ENCODE measurements at regions not wholly inside any gene's neighbourhood (a gene's known extent, or its start where the extent isn't known, plus 50 kb on each side); places are given as distances from the start of the nearest gene placed in this dataset.

DNA sequence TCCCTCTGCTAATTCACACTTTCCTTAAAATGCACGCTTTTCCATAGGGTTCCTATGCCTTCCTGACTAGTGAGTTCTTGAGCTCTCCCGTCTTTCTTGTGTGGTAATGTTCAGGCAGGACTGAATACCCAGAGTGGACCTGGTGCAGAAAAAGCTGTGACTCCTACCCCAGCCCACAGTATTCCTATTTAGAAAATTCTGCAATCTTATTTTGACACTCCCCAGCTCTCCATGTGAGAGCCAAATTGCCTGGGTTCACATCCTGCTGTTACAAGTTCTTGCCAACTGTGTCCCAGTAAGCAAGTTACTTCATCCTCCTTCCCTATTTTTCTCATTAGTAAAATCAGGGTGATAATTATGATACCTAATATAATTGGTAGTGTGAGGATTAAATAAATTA is 290.8 kb upstream of the SLCO3A1 start:
- DNase-seq = no peak

DNA sequence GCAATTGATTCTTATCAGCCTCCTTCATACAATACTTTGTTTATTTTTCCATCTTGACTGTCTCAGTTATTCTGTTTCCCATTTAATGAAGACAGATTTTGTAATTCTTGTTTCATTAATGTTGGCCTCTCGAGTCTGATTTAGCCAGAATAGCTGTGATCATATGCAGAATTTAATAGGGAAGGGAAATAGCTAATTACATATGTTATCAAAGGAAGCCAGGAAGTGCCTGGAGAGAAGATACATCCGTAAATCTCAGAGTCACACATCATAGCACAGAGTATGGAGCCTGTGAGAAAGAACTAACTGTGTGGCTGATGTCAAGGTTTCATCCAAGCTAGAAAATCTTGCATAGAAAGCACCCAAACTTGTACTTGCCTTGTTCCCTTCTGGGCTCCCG is 288.9 kb upstream of the SLCO3A1 start:
- no peak for DNase-seq

GRCh38 chr15:91566141-91566540 is 287.4 kb upstream of the SLCO3A1 start:
- no peak for DNase-seq

GRCh38 chr15:91568036-91568435 is 285.5 kb upstream of the SLCO3A1 start:
- no peak for DNase-seq

DNA sequence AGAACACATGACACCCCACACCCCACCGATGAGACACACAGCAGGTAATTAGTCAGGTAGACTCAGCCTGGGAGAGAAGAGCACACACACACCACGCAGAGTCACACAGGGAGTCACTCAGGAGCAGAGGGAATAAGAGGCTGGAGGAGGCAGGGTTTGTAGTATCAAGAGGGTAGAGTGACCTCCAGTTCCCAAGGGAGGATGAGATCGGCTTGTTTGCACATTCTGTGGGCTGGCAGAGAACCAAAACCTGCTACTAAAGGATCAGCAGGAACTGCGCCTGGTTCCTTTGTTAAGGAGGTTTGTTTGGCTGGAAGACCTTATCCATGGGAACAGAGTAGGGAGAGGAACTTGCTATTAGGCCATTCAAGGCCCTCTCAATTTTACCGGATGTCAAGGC is 281.4 kb upstream of the SLCO3A1 start:
- no peak for DNase-seq

DNA sequence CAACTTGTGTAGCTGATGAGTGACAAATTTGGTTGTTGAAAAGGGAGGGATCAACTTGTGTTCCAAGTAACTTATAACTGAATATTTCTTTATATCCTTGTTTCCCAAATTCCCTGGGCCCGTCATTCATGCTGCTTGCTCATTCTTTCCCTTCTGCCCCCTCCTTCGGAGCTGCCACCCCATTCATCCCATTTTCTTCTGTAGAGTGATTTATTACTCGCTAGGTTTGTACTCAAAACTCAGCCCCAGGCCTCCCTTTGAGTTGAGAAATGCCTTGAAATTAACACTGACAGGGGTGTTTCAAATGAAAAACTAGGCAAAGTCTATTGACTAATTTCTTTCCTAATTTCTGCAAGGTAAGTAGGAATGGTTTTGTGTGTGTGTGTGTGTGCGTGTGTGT is 277.4 kb upstream of the SLCO3A1 start:
- DNase-seq = no peak

GRCh38 chr15:91578511-91578910 is 275.0 kb upstream of the SLCO3A1 start:
- DNase-seq = no peak

GRCh38 chr15:91584895-91585294 is 268.6 kb upstream of the SLCO3A1 start:
- no peak for DNase-seq

DNA sequence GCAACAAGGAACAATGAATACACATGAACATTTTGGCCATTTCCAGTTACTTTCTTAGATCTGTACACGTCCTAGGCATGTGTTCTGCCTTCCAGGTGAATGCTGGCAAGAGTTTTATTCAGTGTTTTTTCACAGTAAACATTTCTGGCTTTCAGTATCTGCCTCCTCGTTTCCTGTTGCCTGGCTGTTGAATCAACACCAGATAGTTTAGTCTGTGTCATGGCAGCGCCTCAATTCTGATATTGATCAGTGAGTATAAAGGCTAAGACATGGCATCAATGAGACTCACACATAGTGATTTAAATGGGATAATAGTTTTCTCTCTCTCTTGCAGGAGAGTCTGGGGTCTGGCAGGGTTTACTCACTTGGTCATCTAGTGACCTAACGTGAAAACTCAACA is 266.9 kb upstream of the SLCO3A1 start:
- DNase-seq = no peak

DNA sequence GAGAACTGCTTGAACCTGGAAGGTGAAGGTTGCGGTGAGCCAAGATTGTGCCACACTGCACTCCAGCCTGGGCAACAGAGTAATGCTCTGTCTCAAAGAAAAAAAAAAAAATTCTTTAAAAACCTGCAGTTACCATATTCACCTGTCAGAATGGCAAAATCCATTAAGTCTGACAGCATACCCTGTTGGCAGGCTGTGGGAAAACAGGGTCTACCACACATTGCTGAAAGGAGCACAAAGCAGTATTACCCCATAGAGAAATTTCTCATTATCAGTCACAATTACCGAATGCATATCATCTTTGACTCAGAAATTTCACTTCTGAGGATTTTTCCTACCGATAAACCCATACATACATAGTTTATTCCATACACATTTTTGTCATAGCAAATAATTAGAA is 264.1 kb upstream of the SLCO3A1 start:
- no peak for DNase-seq

GRCh38 chr15:91592567-91592966 is 260.9 kb upstream of the SLCO3A1 start:
- no peak for DNase-seq

DNA sequence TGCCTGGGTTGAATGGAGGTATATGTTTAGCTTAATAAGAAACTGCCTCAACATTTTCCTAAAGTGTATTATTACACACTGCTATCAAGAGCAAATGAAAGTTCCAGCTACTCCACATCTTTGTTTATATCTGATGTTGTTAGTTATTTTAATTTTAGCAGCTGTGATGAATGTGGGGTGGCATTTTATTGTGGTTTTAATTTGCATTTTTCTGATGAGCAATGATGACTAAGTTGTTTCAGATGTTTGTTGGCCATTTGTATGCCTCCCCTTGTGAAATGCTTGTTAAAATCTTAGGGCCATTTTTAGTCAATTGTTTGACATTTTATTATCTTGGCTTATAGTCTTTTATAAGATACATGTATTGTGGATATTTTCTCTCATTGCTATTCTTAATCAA is 260.4 kb upstream of the SLCO3A1 start:
- no peak for DNase-seq

GRCh38 chr15:91593653-91594052 is 259.9 kb upstream of the SLCO3A1 start:
- no peak for DNase-seq

- no peak for DNase-seq
These were observed 254.2 kb upstream of the SLCO3A1 start for GRCh38 chr15:91599261-91599660.

DNA sequence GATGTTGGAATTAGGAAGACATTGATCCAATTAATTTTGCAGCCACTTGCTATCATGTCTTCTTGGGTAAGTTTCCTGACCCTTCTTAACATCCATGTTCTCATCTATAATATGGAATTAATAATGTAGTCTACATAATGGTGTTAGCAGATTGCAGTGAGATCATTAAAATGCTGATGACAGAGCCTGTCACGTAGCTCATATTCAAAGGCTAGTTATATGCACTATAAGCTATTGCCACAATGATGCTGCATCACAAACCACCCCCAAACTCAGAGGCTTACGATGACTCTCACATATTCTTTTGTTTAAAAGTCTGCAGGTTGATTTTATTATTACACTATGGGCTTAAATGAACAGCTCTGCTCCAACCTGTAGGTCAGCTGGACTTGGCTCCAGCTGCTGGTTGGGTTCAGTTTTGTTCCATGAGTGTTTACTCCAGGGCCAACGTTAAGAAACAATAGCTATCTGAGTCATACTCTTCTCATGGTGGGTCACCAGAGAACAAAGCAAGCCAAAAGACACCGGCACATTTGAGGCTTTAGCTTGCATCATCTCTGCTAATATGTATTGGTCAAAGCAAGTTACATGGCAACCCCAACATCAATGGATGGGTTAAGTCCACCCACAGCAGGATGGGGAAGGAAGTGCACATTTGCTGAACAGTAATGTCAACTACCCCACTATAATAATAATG is 250.0 kb upstream of the SLCO3A1 start:
- DNase-seq = no peak

GRCh38 chr15:91604122-91604521 is 249.4 kb upstream of the SLCO3A1 start:
- no peak for DNase-seq

GRCh38 chr15:91605576-91605975 is 247.9 kb upstream of the SLCO3A1 start:
- DNase-seq = no peak

DNA sequence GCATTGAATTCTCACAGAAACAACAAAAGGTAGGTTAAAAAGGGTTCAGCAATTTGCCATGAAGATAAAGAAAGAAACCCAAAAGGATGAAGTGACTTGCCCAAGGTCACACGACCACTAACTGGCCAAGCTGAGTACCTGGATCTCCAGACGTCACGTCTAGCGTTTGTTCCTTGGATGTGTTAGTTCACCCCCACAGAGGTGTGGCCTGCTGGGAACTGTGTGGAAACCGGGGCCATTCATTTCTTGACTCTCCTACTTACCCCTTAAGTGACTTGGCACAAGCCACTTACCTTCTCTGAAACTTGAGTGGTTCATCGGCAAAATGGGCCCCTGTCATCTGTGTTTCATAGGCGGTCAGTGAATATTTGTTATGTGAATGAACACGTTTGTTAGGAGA is 244.3 kb upstream of the SLCO3A1 start:
- no peak for DNase-seq

DNA sequence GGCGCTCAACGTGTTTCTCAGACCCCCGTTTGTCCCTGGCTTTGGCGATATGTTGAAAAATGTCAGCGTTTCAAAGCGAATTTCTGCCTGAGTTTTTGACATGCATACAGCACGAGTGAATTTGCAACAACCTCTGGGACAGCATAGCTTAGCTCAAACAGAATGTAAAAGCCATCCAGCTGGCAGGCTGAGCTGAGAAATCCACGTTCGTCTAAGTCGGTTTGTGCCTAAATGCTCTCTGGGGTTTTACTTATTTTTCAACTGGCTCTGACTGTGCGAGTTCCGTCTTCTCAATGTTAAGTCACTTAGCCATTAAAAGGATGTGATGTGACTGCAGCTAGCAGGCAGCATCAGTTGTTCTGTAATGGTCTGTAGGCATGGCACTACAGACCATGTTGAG is 243.5 kb upstream of the SLCO3A1 start:
- no peak for DNase-seq

- no peak for DNase-seq
These were observed 241.8 kb upstream of the SLCO3A1 start for GRCh38 chr15:91611561-91612323.

GRCh38 chr15:91620229-91620628 is 233.3 kb upstream of the SLCO3A1 start:
- no peak for DNase-seq

- DNase-seq = no peak
These were observed 231.3 kb upstream of the SLCO3A1 start for GRCh38 chr15:91622235-91622634.

DNA sequence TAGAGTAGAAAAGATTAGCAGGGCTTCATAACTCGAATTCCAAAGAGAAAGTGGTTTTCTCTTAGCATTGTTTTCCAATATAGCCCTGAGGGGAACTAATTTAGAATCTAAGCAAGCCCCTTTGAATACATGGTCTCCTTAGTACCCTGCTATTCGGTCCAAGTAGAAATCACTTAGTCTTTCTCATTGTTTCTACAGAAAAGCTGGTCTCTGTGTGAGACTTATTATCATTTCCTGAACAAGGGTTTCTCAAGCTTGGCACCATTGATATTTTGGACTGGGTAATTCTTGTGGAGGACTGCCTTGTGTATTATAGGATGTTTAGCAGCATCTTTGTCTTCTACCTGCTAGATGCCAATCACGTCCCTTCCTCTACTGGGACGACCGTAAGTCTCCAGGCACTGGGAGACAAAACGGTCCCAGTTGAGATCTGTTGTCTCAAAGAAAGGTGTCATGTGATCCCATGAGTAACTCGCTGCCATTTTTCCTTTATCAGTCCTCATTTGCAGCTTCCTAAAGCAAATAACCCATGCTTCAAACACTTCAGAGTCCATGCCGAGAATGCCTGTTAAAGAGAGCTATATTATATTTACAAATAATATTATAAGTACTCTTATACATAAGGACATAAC is 230.7 kb upstream of the SLCO3A1 start:
- DNase-seq = no peak

GRCh38 chr15:91624353-91624968 is 229.0 kb upstream of the SLCO3A1 start:
- no peak for DNase-seq
